HT1080 (cell line): ENCODE measurements at regions not wholly inside any gene's neighbourhood (a gene's known extent, or its start where the extent isn't known, plus 50 kb on each side); places are given as distances from the start of the nearest gene placed in this dataset.

Experiments
- DNase-seq: peaks from one replicate; pipeline ENCODE4 v3.0.0-alpha.2; 2015; ENCODE audit warnings: low read depth

GRCh38 chr4:174586651-174587050, 64.4 kb upstream of the HPGD start:
- DNase-seq = no peak

- no peak for DNase-seq
Observed at GRCh38 chr4:174583056-174583455, 60.8 kb upstream of the HPGD start.

GRCh38 chr4:174582463-174582862, 60.2 kb upstream of the HPGD start:
- DNase-seq = no peak

DNA sequence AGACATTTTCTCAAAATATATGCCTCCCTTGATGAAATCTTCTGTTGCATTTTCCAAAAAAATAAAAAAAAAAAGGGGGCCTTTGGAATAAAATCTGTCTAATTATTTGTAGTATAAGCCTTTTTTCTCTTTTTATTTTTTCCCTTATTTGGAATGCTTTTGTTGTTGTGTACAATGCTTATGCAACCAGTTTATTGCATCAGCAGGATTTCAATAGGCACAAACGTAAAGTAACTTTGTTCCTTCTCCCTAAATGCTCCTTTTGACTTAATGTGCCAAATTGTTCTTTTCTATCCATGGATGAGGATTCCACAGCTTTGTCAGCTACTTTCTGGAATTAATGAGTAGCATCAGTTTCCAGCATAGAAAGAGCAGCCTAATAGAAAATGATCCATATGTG, 59.6 kb upstream of the HPGD start:
- DNase-seq = no peak

DNA sequence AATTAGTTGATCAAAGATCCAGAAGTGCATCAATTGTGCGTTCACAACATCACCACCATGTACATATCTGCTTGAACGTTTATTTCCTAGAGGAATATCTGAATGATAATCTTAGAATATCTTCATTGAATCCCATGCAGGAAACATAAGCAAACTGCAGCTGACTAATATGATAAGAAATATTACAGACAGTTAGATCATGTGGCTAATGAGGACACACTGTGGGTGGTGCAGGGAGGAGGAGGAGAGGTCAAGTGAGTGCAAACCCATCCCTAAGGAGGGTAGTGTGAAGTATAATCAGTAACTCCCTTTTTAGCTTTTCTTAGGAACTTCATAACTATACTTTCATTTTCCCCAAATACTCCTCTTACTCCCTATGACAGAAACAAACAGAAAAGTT, 58.3 kb upstream of the HPGD start:
- DNase-seq = no peak

DNA sequence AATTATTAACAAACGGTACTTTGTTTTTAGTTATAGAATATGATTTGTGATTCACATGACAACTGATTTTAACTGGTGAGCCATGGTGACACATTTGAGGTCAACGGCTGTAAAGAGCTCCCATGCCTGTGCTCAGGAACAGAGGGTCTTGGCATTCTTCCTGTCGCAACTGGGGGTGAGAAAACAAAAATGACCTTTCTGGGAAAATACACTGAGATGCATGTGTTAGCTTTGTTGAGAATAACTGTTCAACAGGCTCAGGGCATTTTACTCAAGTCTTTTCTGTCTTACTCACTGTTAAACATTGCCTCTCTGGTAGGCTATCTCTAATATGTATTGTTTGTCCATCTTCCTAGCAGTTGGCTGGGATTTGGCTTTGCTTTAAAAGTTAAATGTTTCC, 57.1 kb upstream of the HPGD start:
- DNase-seq = no peak

- DNase-seq = peak; percentile 22
Observed at GRCh38 chr4:174578366-174578765, 56.1 kb upstream of the HPGD start.

DNA sequence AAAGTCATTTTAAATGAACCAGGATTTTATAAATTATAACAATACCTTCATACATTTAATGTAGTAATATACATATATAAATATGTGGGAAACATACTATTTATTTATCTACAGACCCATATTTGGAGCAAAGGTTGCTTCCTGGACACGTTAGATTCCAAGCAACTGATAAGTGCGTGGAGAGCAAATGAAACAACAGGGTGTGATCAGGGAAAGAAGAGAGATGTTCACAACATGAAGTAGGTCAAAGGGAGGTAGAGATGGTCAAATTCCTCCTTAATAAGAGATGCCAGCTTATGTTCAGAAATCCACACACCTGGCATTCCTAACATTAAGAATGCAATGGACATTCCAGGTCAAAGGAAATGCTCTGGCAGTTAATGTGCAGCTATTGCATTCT, 53.1 kb upstream of the HPGD start:
- DNase-seq = no peak
